HG03103 (cell line): ENCODE measurements at regions not wholly inside any gene's neighbourhood (a gene's known extent, or its start where the extent isn't known, plus 50 kb on each side); places are given as distances from the start of the nearest gene placed in this dataset.

Experiments used
- ATAC-seq: cut with Tn5 transposase; IDR thresholded peaks from one replicate; pipeline ENCODE4 v1.9.1; 2021; ENCODE audit warnings: low read depth; ENCODE audit not compliant: unreplicated experiment

- no peak for ATAC-seq
These were observed 220.3 kb upstream of the LYPLAL1 start for GRCh38 chr1:218953386-218953785.

- ATAC-seq: no peak
These were observed 215.7 kb upstream of the LYPLAL1 start for GRCh38 chr1:218957971-218958370.

- no peak for ATAC-seq
These were observed 213.9 kb upstream of the LYPLAL1 start for GRCh38 chr1:218959784-218960183.

- ATAC-seq: no peak
These were observed 209.1 kb upstream of the LYPLAL1 start for GRCh38 chr1:218964471-218965185.

- no peak for ATAC-seq
These were observed 207.9 kb upstream of the LYPLAL1 start for GRCh38 chr1:218965821-218966220.

GRCh38 chr1:218967254-218967653 is 206.4 kb upstream of the LYPLAL1 start:
- ATAC-seq: no peak

GRCh38 chr1:218967836-218968235 is 205.8 kb upstream of the LYPLAL1 start:
- no peak for ATAC-seq

- no peak for ATAC-seq
These were observed 204.7 kb upstream of the LYPLAL1 start for GRCh38 chr1:218969006-218969405.

GRCh38 chr1:218970397-218970990 is 203.2 kb upstream of the LYPLAL1 start:
- ATAC-seq: no peak

- no peak for ATAC-seq
These were observed 202.5 kb upstream of the LYPLAL1 start for GRCh38 chr1:218971156-218971555.

GRCh38 chr1:218980881-218981280 is 192.8 kb upstream of the LYPLAL1 start:
- ATAC-seq: no peak

GRCh38 chr1:218982482-218982881 is 191.2 kb upstream of the LYPLAL1 start:
- ATAC-seq: no peak

- ATAC-seq: no peak
These were observed 190.2 kb upstream of the LYPLAL1 start for GRCh38 chr1:218983433-218983832.

GRCh38 chr1:218983848-218984247 is 189.8 kb upstream of the LYPLAL1 start:
- ATAC-seq: no peak

GRCh38 chr1:218985424-218985984 is 188.2 kb upstream of the LYPLAL1 start:
- ATAC-seq: no peak

GRCh38 chr1:218986816-218987215 is 186.9 kb upstream of the LYPLAL1 start:
- ATAC-seq: no peak

- no peak for ATAC-seq
These were observed 183.7 kb upstream of the LYPLAL1 start for GRCh38 chr1:218990019-218990418.

GRCh38 chr1:218991089-218991488 is 182.6 kb upstream of the LYPLAL1 start:
- ATAC-seq: no peak

GRCh38 chr1:218994615-218995014 is 179.1 kb upstream of the LYPLAL1 start:
- no peak for ATAC-seq

- ATAC-seq: no peak
These were observed 178.5 kb upstream of the LYPLAL1 start for GRCh38 chr1:218995091-218995665.

- no peak for ATAC-seq
These were observed 177.3 kb upstream of the LYPLAL1 start for GRCh38 chr1:218996362-218996761.

GRCh38 chr1:219000005-219000404 is 173.7 kb upstream of the LYPLAL1 start:
- no peak for ATAC-seq
